ENCODE measurements at regions not wholly inside any gene's neighbourhood (a gene's known extent, or its start where the extent isn't known, plus 50 kb on each side); places are given as distances from the start of the nearest gene placed in this dataset.

GRCh38 chr12:89288959-89289358 lies 63.3 kb downstream of the DUSP6 start:
- TF ChIP-seq POLR2A (IDR thresholded peaks at IDR 0.05; ENCODE audit: low read depth, low read length) (no peak), POLR2AphosphoS5 (IDR thresholded peaks at IDR 0.05; ENCODE audit: low read depth, low read length) (no peak)

Data from GM12892 (cell line).